CD4-positive, alpha-beta T cell (primary cell): ENCODE measurements at regions not wholly inside any gene's neighbourhood (a gene's known extent, or its start where the extent isn't known, plus 50 kb on each side); places are given as distances from the start of the nearest gene placed in this dataset.

Experiments
- ATAC-seq: fragments of 200-7000 bp; cut with Tn5 transposase; one replicate; pipeline ENCODE4 v1.10.0; 2022; ENCODE audit warnings: mild to moderate bottlenecking; ENCODE audit not compliant: poor library complexity
- CTCF ChIA-PET: fragments of 350-600 bp; sonication (Branson Sonifier 250); formaldehyde crosslinking; loops from one replicate; lab custom pipeline; 2021; ENCODE audit warnings: antibody characterized with exemption, inconsistent platforms; lab: Charles Lee
- POLR2A ChIA-PET: fragments of 350-600 bp; sonication (Branson Sonifier 250); formaldehyde crosslinking; loops from one replicate; lab custom pipeline; 2021; ENCODE audit warnings: antibody characterized with exemption, inconsistent platforms; lab: Charles Lee
- DNase-seq, 14 experiments: peaks; one replicate each; pipeline ENCODE4 v3.0.0-alpha.2; 2013 to 2020; ENCODE audit warnings: mixed read lengths in 2 of 14
- H3K27ac ChIP-seq, 2 donors: one replicate each; pipeline versions ENCODE4 v1.5.1 to v1.7.0; 2013; ENCODE audit warnings: low read length in 2 of 2, low read depth in 1 of 2, mild to moderate bottlenecking in 1 of 2
- H3K27me3 ChIP-seq, 2 experiments: 1 replicate in 1 of 2; 2 replicates in 1 of 2; pipeline versions ENCODE4 v1.6.1 to v1.7.0; 2013; ENCODE audit warnings: low read length in 2 of 2, control low read depth in 1 of 2, mild to moderate bottlenecking in 1 of 2, moderate library complexity in 1 of 2; ENCODE audit not compliant: insufficient read depth in 2 of 2, control insufficient read depth in 1 of 2
- H3K36me3 ChIP-seq: one replicate; pipeline ENCODE4 v1.6.1; 2013; ENCODE audit warnings: low read length, control low read depth; ENCODE audit not compliant: insufficient read depth
- H3K4me1 ChIP-seq: one replicate; pipeline ENCODE4 v1.6.1; 2013; ENCODE audit warnings: low read length, control low read depth; ENCODE audit not compliant: insufficient read depth
- H3K4me3 ChIP-seq: one replicate; pipeline ENCODE4 v1.5.1; 2013; ENCODE audit warnings: mild to moderate bottlenecking, low read length, moderate library complexity
- H3K9me3 ChIP-seq, 2 experiments: 1 replicate in 1 of 2; 2 replicates in 1 of 2; pipeline versions ENCODE4 v1.6.1 to v1.7.0; 2013; ENCODE audit warnings: low read length in 2 of 2, mild to moderate bottlenecking in 2 of 2, control low read depth in 1 of 2, moderate library complexity in 1 of 2; ENCODE audit not compliant: control insufficient read depth in 1 of 2, insufficient read depth in 1 of 2
- H3K27ac Mint-ChIP-seq: one replicate; pipeline ENCODE4 v1.8.0; 2020; ENCODE audit warnings: mixed read lengths
- H3K27me3 Mint-ChIP-seq: one replicate; pipeline ENCODE4 v1.8.0; 2021; ENCODE audit warnings: mixed read lengths
- H3K36me3 Mint-ChIP-seq: one replicate; pipeline ENCODE4 v1.8.0; 2021; ENCODE audit warnings: low read depth, mixed read lengths
- H3K4me1 Mint-ChIP-seq: one replicate; pipeline ENCODE4 v1.8.0; 2021; ENCODE audit warnings: low read depth, mixed read lengths
- H3K4me3 Mint-ChIP-seq: one replicate; pipeline ENCODE4 v1.8.0; 2020; ENCODE audit warnings: mild to moderate bottlenecking, mixed read lengths
- H3K9me3 Mint-ChIP-seq: one replicate; pipeline ENCODE4 v1.8.0; 2020; ENCODE audit warnings: mixed read lengths
- CTCF ChIP-seq: fragments of 200-600 bp; IDR thresholded peaks from one replicate; pipeline ENCODE4 v1.8.0; 2022; ENCODE audit warnings: antibody characterized with exemption, mild to moderate bottlenecking
- intact Hi-C, 2 experiments: fragments of 100-400 bp; cut with DNase I in 1 of 2; cut with micrococcal nuclease in 1 of 2; formaldehyde crosslinking; loops; one replicate each; pipeline versions ENCODE4 v1.15.1 to v1.9.0; 2023 to 2025; cut with DNase I, micrococcal nuclease

- Mint-ChIP-seq H3K36me3 (no peaks in the 10 kb centered on the region), H3K27me3 (no peaks in the 10 kb centered on the region), H3K9me3 (peaks cover 3% of the 10 kb centered on the region), H3K4me3 (no peak overlapping the region), H3K27ac (no peak overlapping the region), H3K4me1 (no peaks in the 10 kb centered on the region)
- Histone ChIP-seq H3K4me1 (no peaks in the 10 kb centered on the region), H3K27ac (no peak overlapping the region), H3K36me3 (no peaks in the 10 kb centered on the region), H3K4me3 (no peak overlapping the region), H3K27me3 (no peaks in the 10 kb centered on the region), H3K9me3 (peaks cover 0 to 4% of the 10 kb centered on the region in 2 experiments)
- intact Hi-C loops, result no loop called here
- POLR2A ChIA-PET, result no interaction called here
- TF ChIP-seq CTCF, result no peak
- DNase-seq, result no peak
- CTCF ChIA-PET, result no interaction called here
- ATAC-seq, result no peak
These were observed 355.9 kb downstream of the GPM6A start for GRCh38 chr4:175456131-175456530.

- CTCF ChIA-PET, result no interaction called here
These were observed 354.1 kb downstream of the GPM6A start for GRCh38 chr4:175457956-175458355.

GRCh38 chr4:175459571-175459970 is 352.5 kb downstream of the GPM6A start:
- Mint-ChIP-seq H3K36me3 (no peaks in the 10 kb centered on the region), H3K4me3 (no peak overlapping the region), H3K27me3 (no peaks in the 10 kb centered on the region), H3K27ac (no peak overlapping the region), H3K9me3 (peaks cover 3% of the 10 kb centered on the region), H3K4me1 (no peaks in the 10 kb centered on the region)
- no peak overlapping the region for H3K27ac ChIP-seq
- H3K27me3 ChIP-seq, result no peaks in the 10 kb centered on the region
- no peak overlapping the region for H3K4me3 ChIP-seq
- no peaks in the 10 kb centered on the region for H3K36me3 ChIP-seq
- ATAC-seq (no peak), DNase-seq (no peak)
- ChIA-PET CTCF (no interaction called here), POLR2A (no interaction called here)
- H3K4me1 ChIP-seq, result no peaks in the 10 kb centered on the region
- no peak for TF ChIP-seq CTCF
- H3K9me3 ChIP-seq, result peaks cover 0 to 4% of the 10 kb centered on the region in 2 experiments
- intact Hi-C loops, result no loop called here

More at GRCh38 chr4:175457956-175458355, 354.1 kb downstream of the GPM6A start:
- H3K4me1 ChIP-seq, result no peaks in the 10 kb centered on the region
- POLR2A ChIA-PET, result no interaction called here
- no peaks in the 10 kb centered on the region for H3K27me3 ChIP-seq
- no peak overlapping the region for H3K27ac Mint-ChIP-seq
- no peak for DNase-seq
- no peaks in the 10 kb centered on the region for H3K36me3 Mint-ChIP-seq
- H3K27me3 Mint-ChIP-seq, result no peaks in the 10 kb centered on the region
- no peak overlapping the region for H3K27ac ChIP-seq
- no peaks in the 10 kb centered on the region for H3K36me3 ChIP-seq
- H3K4me1 Mint-ChIP-seq, result no peaks in the 10 kb centered on the region
- no peak overlapping the region for H3K4me3 Mint-ChIP-seq
- ATAC-seq, result no peak
- H3K9me3 Mint-ChIP-seq, result peaks cover 3% of the 10 kb centered on the region
- intact Hi-C loops, result no loop called here
- TF ChIP-seq CTCF, result no peak
- no peak overlapping the region for H3K4me3 ChIP-seq
- H3K9me3 ChIP-seq, result peaks cover 0 to 4% of the 10 kb centered on the region in 2 experiments
